Lung microvascular endothelial cell (primary cell): ENCODE measurements at regions not wholly inside any gene's neighbourhood (a gene's known extent, or its start where the extent isn't known, plus 50 kb on each side); places are given as distances from the start of the nearest gene placed in this dataset.

ENCODE experiments used
- DNase-seq, 2 donors: peaks; one replicate each; pipeline versions ENCODE4 v3.0.0 to v3.0.0-alpha.2; 2010; ENCODE audit warnings: low read depth in 2 of 2

DNA sequence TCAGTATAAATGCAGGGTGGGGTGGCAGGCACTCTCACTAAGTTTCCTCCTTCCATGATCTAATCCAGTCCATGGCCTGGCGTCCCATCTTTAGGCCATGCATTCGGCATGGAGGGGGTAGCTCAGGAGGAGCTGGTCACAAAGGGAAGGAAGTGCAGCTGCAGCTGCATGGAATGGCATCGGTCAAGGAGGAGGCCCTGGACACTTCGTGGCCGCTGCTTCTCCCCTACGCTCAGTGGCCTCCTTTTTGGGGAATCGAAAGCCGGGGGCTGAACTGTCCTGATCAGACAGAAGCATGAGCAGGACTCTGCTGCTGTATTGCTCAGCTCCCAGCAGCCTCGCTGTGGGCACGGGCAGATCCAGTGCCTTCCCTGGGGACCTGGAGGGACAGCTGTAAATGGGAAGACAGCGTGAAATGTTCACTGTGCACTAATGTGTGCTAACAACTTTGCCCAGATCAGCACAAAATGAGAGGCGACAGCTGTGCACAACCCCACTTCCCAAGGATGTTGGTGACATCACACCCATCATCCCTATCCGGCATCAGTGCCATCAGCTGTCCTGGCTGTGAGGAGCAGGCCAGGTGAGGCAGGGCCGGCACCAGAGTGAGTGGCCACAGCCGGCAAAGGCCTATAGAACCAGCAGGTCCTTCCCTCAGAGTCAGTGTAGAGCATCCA, 520.1 kb upstream of the RAB6C start:
- DNase-seq, result no peak

DNA sequence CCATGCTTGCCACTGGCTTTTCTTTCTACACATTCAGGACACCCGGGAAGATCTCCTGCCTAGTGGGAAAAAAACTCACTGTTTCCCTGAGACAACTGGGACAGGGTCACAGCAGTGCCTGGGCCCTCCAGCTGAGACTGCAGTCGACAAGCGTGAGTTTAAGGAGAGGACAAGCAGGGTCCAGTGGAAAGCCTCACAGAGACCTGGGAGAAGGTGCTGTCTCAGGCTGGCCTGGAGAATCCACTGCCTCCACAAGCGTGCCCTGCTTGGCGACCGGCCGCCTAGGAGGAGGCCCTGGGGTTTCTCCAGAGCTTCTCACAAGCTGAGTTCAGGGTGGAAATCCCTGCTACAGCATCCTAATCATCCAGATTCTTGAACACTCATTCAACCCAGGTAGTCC, 519.6 kb upstream of the RAB6C start:
- DNase-seq, result no peak

DNA sequence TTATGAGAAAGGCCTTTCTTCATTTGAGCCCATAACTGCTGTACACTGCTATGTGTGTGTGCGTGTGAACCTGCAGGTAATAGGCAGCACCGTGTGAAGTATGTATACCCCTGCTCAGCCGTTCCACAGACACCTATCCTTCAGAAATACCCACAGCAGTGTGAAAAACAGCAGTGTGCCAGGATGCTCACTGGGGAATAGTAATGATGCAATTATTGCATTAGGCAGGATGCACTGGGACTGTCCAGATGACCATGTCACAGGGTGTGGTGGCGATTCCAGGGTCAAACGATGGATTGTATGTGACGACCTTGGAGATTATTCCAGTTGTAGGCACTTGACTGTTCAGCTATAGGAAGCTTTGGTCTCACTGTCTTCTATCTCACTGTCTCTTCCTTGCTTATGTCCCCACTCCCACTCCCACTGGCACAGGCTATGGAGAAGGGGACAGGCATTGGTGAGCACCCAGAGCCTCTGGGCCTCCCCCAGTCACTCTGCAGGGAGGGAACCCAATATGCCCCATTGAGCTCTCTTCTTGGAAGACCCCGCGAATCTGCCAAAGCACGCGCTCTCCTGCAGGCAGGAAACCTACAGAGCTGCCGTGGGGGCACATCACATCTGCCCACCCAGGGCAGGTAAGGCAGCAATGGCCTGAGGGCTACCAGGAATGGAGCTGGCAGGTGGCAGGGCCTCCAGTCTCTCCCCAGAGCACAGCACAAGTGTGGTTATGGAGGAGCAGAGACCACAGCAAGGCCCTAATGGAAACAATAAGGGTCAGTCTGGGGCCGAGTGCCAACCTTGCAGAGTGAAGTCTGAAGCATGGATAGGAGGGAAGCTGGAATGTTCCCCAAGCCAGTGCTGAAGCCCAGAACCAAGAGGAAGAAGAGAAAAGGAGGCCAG, 518.9 kb upstream of the RAB6C start:
- DNase-seq, result no peak

DNA sequence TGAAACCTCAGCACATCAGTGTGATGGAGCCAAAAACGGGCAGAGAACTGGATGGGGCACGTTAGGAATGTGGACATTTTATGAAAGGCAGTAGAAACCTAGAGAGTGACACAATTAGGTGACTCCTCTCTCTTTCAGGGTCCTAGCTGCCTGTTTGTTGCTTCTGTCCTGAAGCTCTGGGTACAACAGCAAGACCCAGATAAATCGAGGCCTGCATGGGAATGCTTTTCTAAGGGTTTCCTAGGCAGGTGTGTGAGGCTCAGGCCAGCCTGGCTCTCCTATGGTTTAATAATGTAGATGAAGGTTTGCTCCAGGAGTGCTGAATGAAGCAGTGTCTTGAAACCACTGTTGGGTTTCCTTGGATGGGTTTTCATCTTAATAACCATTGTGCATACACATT, 517.1 kb upstream of the RAB6C start:
- DNase-seq, result no peak

DNA sequence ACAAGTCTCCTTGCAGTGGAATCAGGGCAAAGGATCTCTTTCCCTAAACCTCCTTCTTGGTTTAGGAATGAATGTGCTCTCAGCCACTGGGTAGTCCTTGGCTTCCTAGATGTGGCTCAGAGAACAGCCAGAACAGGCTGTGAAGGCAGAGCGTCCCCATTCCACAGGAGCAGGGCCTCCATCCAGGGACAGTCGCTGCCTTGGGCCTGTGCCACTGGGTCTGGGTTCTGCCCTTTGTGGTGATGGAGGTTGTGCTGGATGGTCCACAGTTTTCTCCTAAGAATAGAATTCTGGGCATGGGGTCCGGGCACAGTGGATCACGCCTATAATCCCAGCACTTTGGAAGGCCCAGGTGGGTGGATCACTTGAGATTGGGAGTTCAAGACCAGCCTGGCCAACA, 516.5 kb upstream of the RAB6C start:
- no peak for DNase-seq

DNA sequence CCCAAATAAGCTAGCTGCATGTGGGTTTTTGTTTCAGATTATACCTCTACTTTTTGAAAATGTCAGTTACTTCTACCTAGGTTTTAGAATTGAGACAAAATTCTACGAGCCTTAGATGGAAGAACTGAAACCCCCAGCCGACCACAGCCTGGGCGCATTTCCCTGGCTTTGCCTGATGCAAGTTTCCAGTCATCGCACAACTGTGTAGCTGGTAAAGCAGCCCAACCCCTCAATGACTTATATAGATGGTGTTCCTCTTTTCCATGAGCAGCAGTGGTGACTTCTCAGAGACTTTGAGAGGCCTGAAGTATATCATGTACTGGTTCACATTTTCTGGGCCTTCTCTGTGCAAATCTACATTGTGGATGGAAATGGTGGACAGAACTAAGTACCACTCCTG, 515.4 kb upstream of the RAB6C start:
- DNase-seq, result no peak

DNA sequence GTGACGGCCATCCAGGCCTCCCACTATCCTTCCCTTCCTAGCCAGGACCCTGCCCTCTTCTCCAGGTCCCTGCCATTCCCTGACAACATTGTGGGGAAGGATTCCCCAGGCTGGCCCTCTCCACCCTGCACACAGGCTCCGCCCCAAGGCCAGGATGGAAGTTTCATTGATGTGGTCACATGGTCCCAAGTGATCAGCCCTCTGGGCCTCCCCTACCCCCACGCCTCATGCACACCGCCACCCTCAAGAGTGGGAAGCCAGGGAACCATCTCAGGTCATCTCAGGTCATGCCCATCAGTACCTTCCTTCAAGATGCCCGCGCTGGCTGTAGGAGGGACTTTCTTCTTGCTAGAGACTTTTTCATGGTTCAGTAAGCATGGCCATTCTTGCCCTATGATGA, 514.8 kb upstream of the RAB6C start:
- no peak for DNase-seq

DNA sequence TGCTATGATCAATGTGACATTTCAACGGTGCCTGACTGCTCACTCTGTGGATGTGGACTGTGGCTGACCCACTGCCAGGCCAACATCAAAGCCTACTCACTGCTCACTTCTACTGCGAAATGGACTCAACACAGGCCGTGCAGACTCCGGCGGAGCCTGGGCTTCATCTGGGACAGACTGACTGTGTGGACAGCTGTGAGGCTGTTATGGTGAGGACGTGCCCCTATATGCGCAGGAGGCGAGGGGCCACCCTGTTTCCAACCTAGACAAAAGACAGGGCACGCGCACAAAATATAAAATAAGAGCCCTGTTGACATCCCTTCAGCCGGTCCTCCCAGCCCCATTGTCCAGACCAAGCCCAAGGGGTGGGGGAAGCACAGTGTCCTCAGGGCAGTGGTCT, 514.4 kb upstream of the RAB6C start:
- DNase-seq, result no peak

DNA sequence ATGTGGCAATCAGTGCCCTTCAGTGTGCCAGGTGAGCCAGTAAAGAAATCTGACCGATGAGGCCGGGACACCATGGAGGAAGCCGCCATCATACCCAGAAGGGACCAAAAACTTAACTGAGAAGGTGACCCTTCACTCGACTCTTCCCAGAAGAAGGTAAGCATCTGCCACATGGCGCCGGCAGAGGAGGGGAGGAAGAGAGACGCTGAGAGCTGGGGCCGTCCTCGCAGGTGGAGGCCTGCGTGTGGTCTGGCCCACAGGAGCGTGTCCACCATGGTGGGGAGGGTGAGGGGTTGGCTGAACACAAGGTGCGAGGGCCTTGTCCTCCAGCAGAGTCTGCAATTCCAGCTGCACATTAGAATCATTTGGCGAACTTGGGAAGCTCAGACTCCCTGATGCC, 513.1 kb upstream of the RAB6C start:
- no peak for DNase-seq

DNA sequence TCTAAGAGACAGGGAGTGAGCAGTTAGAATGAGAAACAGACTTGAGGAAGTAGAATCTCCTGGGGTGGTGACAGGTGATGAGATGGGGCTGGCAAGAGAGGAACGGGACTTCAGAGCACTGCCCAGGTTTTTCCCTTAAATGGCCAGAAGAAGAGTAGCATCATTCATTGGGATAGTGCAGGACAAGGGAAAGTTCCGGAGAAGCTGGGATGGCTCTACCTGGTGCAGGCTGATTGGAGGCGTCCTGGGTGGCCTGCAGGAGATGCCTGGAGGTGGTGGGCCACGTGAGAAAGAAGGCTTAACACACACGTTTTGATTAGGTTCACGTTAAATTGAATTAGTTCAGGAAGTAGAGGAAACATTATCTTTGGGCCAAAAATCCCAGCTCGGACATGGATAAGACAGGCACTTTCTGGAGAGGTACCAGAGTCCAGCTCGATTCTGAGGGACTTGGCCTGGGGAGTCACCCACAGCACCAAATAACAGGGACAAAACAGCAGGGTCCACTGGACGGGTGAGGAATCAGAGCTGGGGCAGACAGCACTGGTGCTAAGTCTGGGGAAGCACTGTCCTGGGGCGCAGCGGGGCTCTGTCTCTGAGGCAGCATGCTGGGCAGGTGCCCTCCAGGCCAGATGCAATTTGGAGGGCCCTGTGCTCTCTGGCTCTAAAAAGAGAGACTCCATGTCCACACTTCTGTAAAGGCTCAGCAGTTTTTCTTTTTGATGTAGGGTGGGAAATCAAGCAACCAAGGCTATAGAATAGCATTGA, 512.3 kb upstream of the RAB6C start:
- DNase-seq, result no peak

DNA sequence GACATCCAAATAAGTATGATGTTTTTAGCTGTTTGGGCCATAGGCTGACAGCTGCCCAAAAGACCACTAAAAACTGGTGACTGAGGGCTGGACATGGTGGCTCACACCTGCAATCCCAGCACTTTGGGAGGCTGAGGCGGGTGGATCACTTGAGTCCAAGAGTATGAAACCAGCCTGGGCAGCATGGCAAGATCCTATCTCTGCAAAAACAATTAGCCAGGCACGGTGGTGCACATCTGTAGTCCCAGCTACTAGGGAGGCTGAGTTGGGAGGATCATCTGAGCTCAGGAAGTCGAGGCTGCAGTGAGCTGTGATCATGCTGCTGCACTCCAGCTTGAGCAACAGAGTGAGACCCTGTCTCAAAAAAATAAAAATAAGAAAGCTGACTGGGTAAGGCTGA, 511.5 kb upstream of the RAB6C start:
- DNase-seq, result no peak

DNA sequence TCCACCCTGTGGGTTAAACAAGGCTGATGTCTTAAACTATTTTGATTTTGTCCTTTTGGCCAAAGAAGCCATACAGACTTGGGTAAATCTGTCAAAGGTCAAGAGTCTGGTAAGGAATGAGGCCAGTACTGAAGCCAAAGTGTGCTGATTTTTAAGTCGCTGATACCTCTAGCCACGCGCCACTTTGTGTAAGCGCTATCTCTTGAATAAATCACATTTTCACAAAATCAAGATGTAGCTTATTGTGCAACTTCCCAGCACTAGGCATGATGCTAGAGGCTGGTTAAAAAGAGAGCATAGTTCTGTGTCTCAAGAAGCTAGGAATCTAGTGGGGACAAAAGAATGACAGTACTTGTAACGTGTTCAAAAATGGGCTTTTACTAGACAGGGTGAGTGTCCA, 510.6 kb upstream of the RAB6C start:
- no peak for DNase-seq

DNA sequence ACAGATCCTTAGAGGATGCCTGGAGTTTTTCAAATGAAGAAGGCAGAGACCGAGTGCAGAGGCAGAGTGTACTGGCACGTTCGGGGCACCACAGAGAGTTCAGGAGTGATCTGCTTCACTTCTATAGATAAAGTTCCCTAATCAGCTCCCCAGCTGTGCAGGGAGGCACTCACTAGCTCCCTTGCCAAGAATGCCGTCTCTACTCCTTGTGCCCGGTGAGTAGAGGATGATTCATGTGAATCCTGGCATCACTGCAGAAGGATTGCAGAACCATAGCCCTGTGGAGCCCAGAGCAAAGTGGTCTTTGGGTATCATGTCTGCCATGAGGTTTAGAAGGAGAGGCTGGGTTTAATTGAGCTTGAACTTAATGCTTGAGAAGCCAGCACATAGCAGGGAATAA, 510.1 kb upstream of the RAB6C start:
- no peak for DNase-seq

DNA sequence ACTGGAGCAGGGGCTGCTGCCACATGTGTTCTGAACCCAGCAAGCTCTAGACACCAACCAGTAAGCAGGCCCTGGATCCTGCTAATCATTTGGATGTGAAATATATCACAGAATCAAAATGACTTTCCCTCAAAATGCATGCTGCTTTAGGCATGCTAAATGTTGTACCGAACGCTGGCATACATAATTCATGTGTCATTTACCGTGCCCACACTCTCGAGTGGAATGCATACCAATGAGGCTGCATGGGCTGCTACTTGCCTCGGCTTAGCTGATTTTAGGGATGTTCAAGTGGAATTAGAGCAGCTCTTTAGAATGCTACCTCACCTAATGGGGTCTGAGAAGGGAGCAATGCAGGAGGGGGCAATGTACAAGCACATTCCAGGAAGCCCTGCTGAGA, 509.6 kb upstream of the RAB6C start:
- DNase-seq, result no peak

DNA sequence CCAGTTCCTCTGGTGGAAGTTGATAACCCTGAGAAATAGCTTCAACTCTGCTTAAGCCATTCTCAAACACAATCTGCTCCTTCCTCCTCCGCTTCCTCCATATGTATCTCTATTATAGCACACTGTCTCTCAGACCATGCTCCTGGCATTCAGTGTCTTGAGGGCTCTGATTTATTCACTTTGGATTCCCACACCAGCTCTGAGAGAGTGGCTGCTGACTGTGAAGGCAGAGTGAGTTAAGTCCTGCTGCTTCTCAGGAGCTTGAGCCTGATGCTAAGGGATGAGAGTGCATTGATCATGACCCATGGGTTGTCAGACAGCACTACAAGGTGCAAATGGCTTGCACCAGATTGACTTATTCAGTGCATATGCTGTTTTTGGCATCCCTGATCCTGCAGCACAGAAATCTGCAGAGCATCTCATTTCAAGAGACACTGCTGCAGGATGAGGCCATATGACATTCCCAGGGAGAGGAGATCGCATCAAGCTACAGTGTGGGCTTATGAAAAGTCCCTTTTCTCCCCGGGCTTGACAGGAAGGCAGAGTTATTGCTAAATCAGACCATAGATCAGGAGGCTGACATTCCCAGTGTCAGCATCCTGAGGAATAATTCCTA, 500.5 kb upstream of the RAB6C start:
- no peak for DNase-seq

DNA sequence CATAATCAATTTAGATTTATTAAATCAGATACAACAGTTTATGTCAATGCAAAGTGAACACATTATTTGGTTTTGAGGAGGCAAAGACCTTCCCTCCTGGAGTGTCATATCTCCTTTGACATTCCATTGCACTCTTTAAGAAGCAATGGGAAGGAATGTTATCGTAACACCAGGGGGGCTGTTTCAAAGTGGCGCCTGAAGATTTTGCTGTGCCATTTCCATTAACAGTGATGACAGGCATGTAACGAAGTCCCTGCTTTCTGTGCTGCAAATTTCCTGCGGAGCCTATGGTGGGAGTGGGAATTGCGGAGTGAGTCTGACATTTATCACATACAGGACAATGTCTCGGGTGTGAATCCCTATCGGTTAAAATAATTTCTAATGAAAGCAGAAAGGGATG, 499.6 kb upstream of the RAB6C start:
- no peak for DNase-seq

DNA sequence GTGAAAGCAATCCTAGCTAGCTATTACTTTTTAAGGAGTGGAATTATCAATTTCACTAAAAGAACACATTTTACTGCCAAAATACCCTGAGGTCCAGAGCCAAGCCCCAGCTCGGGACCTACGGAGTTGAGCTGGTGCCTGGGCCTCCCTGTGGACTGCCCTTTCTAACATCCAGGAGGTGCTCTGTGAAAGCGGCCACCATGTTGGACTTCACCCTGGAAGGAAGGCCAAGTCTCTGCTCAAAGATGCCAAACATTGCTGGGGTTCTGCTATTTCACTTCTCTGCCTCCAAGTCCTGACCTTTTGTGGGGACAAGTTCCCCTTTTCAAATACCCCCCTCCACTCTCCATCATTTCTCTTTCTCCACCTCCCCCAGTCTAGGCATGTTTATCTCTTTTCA, 498.7 kb upstream of the RAB6C start:
- no peak for DNase-seq

DNA sequence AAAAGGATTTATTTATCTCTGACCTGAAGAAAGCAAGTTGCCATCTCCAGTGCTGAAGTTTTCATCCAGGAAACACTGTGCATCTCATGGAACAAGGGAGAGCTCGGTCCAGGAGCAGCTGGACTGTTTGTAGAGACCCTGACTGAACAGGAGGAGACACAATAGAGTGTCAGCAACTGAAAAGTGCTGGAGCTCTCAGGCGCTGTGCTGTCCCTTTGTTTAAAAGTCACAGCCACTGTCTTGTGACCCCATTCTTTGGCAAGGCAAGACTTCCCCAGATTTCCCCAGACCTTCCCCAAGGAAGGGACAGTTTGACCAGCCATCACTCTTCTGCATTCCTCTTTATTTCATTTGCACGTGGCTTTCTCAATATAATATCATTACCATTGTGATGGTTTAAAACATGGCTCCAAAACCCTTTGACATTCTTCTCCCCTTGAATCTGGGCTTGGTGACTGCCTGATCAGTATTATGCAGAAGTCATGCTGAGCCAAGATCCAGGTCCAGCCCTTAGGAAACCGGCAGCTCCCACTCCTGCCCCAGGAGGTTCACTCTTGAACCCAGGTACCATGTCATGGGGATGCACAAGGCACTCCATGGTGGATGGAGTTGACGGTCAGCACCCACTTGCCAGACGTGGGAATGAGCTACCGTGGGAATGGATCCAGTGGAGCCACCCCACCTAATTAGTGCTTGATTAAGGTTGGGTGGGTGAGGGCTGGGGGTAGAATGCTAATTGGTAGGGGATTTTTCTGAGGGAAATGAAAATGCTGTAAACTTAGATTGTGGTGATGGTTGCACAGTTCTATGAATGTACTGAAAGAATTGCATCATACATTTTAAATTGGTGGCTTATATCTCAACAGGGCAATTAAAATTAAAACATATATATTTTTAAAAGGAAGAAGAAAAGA, 497.9 kb upstream of the RAB6C start:
- no peak for DNase-seq

DNA sequence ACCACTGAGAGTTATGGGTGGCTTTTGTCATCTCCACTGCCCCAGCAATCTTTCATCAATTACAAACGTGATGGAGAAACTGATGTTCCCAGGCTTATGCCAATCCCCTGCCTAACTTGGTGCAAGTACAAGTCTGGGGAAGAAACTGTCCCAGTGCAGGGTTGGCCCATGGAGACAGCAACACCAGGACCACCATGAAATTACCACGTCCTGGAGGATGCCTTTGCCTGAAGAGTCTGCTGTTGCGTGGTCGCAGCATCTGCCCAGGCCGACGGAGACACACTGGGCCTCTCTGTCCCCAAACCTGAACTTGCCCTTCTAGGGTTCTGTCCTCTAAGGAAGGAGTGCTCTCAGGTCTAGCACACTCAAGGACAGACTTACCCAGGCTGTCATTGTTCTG, 496.8 kb upstream of the RAB6C start:
- no peak for DNase-seq

DNA sequence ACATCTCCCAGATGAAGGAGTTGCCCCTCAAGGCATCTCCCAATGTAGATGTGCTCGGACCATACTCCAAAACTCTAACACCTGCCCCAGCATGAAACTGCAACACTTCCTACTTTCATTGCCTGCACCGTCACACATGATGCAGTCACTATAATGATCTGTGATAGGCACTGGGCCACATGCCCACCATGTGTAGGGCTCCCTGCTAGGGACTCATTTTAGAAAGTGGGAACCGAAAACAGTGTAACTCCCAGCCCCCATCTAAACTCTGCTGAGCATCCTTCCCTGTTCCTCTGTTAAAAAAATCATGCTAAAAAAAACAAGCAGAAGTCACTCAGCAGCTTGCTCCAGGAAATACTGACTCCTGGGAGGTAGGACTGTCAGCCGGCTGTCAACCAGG, 496.1 kb upstream of the RAB6C start:
- DNase-seq, result no peak
